HFFc6 (cell line): ENCODE measurements at regions not wholly inside any gene's neighbourhood (a gene's known extent, or its start where the extent isn't known, plus 50 kb on each side); places are given as distances from the start of the nearest gene placed in this dataset.

ENCODE experiments used
- DNase-seq: peaks from one replicate; pipeline ENCODE4 v3.0.0-alpha.2; 2018
- H3K27ac Mint-ChIP-seq: 2 replicates; pipeline ENCODE4 v1.8.0; 2020; ENCODE audit warnings: mild to moderate bottlenecking, mixed read lengths
- H3K27me3 Mint-ChIP-seq: 2 replicates; pipeline ENCODE4 v1.8.0; 2021; ENCODE audit warnings: mild to moderate bottlenecking, moderate library complexity, mixed read lengths; ENCODE audit not compliant: insufficient read depth
- H3K36me3 Mint-ChIP-seq: 2 replicates; pipeline ENCODE4 v1.8.0; 2021; ENCODE audit warnings: low read depth, mixed read lengths
- H3K4me1 Mint-ChIP-seq: 2 replicates; pipeline ENCODE4 v1.8.0; 2020; ENCODE audit warnings: low read depth, mixed read lengths
- H3K4me3 Mint-ChIP-seq: 2 replicates; pipeline ENCODE4 v1.8.0; 2020; ENCODE audit warnings: mild to moderate bottlenecking, moderate library complexity, mixed read lengths
- H3K9me3 Mint-ChIP-seq: 2 replicates; pipeline ENCODE4 v1.8.0; 2020; ENCODE audit warnings: mild to moderate bottlenecking, mixed read lengths
- CTCF ChIP-seq: fragments of 200-600 bp; sonication (generic); IDR thresholded peaks from 2 replicates; pipeline ENCODE4 v1.5.0; 2021; ENCODE audit warnings: antibody characterized with exemption, mild to moderate bottlenecking

GRCh38 chr21:28216976-28217523, 775.6 kb downstream of the LTN1 start:
- no peak for DNase-seq
- Mint-ChIP-seq H3K4me3 (no peak overlapping the region), H3K27ac (no peak overlapping the region), H3K36me3 (peaks cover 4% of the 10 kb centered on the region), H3K4me1 (peaks cover 37% of the 10 kb centered on the region), H3K27me3 (no peaks in the 10 kb centered on the region; the same call in 1 of the 2 replicates), H3K9me3 (no peaks in the 10 kb centered on the region)
- no peak for TF ChIP-seq CTCF

- no peak for TF ChIP-seq CTCF
- Mint-ChIP-seq H3K36me3 (peaks cover 4% of the 10 kb centered on the region), H3K9me3 (no peaks in the 10 kb centered on the region), H3K4me1 (peaks cover 27% of the 10 kb centered on the region), H3K27me3 (no peaks in the 10 kb centered on the region; the same call in 1 of the 2 replicates), H3K27ac (peak overlapping the region; percentile 70), H3K4me3 (peak overlapping the region; percentile 32)
- DNase-seq, result peak; percentile 85
Observed at GRCh38 chr21:28215214-28215954, 777.3 kb downstream of the LTN1 start.

GRCh38 chr21:28214786-28215185, 777.9 kb downstream of the LTN1 start:
- no peak for TF ChIP-seq CTCF
- H3K27ac Mint-ChIP-seq, result peak overlapping the region; percentile 70
- peaks cover 2% of the 10 kb centered on the region for H3K36me3 Mint-ChIP-seq
- H3K27me3 Mint-ChIP-seq, result no peaks in the 10 kb centered on the region; the same call in 1 of the 2 replicates
- H3K4me1 Mint-ChIP-seq, result peaks cover 27% of the 10 kb centered on the region
- DNase-seq, result no peak
- no peaks in the 10 kb centered on the region for H3K9me3 Mint-ChIP-seq
- H3K4me3 Mint-ChIP-seq, result peak overlapping the region; percentile 32; the same call in 1 of the 2 replicates

DNA sequence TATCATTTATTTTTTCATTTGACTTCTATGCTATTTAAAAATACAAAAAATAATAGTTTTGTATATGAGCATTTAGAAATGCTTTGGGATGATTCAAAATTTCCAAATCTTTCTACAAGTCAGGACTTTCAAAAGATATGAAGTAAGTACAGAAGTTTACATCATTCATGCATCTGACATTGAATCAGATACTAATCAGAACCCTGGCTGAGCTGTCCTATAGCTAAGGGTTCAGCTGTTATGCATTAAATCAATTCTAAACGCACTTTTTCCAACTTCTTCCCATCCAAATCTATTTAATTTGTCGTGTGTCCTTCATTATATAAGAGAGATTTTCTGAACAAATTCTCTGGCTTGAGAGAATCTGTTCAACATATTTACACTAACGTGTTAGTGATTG, 779.4 kb downstream of the LTN1 start:
- no peak for DNase-seq
- Mint-ChIP-seq H3K4me3 (no peak overlapping the region), H3K27me3 (no peaks in the 10 kb centered on the region; the same call in 1 of the 2 replicates), H3K9me3 (no peaks in the 10 kb centered on the region), H3K27ac (no peak overlapping the region), H3K4me1 (peaks cover 37% of the 10 kb centered on the region), H3K36me3 (no peaks in the 10 kb centered on the region)
- TF ChIP-seq CTCF, result no peak

GRCh38 chr21:28212061-28212460, 780.6 kb downstream of the LTN1 start:
- Mint-ChIP-seq H3K36me3 (no peaks in the 10 kb centered on the region), H3K27me3 (no peaks in the 10 kb centered on the region), H3K4me1 (peaks cover 49% of the 10 kb centered on the region), H3K4me3 (no peak overlapping the region), H3K27ac (no peak overlapping the region), H3K9me3 (no peaks in the 10 kb centered on the region)
- TF ChIP-seq CTCF, result no peak
- no peak for DNase-seq
